Endometrium (tissue), 2 donors: ENCODE measurements at regions not wholly inside any gene's neighbourhood (a gene's known extent, or its start where the extent isn't known, plus 50 kb on each side); places are given as distances from the start of the nearest gene placed in this dataset.
"Not testable (repeated sequence)": the region's sequence is repeated elsewhere in the genome, so short reads cannot be mapped to it uniquely, and the experiment has no call there.

Experiments
- FAIRE-seq: peaks from 2 replicates; lab custom pipeline; 2012; peaks lifted over from hg19 to GRCh38; lab: Jason Lieb, UNC
- donor health status: control.
- donor health status: control.

GRCh38 chr5:57396701-57397100, 85.9 kb downstream of the ACTBL2 start:
- no peak for FAIRE-seq

DNA sequence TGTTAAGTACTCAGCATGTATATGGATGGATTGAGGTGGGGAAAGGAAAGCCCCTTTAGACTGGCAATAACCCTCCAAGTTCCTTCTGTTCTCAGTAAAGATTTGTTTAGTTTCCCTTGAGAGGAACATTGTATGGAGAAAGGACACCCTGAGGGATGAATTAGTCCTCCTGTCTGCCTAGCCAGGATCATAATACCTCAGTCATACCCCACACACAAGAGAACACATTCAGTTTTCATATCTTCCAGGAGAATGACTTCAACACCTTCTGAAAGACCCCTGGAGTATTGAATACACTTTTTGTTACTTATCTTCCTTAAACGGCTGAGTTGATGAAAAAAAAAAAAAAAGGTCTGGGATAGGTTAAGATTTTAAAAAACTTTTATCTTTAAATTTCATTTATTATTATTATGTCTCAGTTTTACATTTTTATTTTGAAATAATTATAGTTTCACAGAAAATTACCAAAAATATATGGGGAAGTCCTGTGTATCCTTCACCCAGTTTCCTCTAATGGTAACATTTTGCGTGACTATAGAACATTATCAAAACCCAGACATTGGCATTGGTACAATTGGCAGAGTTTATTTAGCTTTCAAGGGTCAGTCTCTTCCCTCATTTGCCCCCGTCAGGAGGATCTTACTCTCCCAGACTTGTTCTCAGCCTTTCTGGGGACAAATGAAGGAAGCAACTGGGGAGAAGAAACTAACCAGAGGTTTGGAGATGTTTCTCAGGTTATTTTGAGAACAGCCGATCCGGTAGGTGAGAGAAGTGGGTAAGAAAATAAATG, 88.0 kb downstream of the ACTBL2 start:
- FAIRE-seq = no peak

- no peak for FAIRE-seq
These were observed 95.7 kb downstream of the ACTBL2 start for GRCh38 chr5:57386958-57387357.

DNA sequence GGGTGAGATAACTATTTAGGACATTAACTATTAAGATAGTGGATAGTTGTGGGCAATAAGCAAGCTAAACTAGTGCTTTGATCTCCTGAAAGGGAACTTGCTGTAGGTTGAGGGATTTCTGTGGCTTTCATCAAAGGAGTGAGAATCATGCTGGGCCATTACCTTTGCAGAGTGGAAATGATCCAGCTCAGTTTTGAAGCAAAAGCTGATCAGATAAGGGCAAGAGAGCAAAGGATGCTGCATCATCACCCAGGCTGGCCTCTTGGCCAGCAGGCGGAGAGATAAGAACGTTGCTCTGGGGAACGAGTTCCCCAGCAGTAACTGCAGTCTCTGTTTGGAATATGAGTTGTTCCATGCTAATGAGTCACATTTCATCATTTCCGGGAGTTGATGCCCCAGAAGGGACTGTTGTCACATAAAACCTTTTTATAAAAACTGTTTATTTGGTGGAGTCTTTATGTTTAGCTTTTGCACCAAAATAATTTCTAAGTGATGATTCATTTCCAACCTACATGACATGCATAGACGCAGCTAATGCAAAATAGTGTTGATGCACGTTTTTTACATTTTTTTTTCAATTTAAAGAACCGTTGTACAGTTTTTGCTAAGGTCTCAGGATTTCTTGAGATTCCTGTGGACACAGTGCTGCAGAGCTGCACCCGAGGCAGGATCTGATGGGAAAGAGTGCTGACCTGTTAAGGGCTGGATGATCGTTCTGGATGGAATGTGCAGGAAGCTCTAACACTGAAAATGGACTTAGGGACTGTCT, 99.3 kb downstream of the ACTBL2 start:
- FAIRE-seq = no peak

DNA sequence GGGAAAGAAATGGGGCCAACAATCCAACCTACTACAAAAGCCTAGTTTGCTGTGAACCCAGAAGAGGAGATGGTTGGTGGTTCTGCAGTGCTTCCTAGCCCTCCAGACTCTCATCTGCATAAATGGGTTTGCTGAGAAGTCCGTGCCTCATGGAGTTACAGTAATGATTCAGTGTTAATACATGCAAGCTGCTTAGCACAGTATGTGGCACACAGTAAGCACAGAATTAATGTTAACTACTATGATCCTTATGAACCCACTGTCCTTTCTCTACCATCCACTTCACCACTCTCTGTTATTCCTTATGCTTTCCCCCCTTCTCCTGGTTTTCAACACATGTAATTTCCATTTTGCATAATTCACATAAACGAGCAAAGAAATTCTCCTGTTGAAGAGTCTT, 100.0 kb downstream of the ACTBL2 start:
- FAIRE-seq = no peak

DNA sequence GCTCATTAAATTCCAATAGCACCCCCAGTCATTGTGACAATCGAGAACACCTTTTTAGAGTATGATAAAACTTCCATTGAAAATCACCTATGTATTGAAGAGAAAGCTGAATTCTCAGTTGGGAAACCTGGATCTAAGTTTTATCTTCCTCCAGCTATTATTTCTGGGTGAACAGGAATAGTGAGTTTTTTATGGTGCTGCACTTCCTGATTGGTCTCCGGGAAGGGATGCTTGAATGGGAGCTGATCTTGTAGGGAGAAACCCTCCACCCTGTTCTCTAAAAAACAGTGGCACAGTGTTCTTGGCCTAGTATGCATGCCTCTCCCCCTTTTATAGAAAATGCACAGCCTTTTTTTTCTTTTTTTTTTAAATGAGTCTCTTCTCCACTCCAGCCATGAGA, 112.2 kb downstream of the ACTBL2 start:
- no peak for FAIRE-seq

GRCh38 chr5:57368010-57368409, 114.6 kb downstream of the ACTBL2 start:
- FAIRE-seq = peak; percentile 84

- no peak for FAIRE-seq
These were observed 115.9 kb downstream of the ACTBL2 start for GRCh38 chr5:57366744-57367143.

DNA sequence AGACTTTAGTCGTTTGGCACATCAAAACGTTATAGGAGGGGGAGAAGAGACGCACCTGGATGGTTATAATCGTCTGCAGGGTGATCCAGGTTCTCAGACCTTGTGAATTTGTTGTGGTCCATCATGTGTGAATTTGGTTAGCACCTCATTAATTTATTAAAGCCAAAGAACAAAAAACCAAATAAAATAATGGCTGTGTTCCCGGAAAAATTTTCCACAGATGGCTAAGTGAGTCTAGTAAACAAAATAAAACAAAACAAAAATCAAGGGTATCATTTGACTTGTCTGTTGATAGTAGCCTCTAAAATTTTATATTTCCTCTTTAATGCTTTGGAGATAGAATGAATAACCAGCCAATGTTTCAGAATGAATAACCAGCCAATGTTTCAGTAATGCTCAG, 119.7 kb downstream of the ACTBL2 start:
- FAIRE-seq = peak; percentile 93

DNA sequence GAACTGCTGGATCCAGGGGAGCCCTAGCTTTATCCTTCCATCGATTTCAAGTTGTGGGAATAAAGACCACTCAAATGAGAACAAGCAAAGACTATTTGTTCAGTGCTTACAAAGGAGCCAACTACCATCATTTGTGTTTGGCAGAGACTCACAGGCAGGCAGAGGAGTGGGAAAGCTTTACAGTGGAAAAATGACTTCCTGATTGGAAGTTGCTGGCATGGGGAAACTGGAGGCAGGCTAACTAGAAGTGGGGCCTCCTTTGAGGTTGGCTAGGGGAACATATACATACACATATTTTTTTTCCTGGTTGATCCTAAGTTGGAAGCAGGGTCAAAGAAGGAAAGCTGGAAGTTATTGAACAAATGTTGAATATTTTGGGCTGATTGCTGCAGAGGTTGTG, 121.7 kb downstream of the ACTBL2 start:
- no peak for FAIRE-seq

GRCh38 chr5:57358796-57359592, 123.6 kb downstream of the ACTBL2 start:
- FAIRE-seq = no peak

DNA sequence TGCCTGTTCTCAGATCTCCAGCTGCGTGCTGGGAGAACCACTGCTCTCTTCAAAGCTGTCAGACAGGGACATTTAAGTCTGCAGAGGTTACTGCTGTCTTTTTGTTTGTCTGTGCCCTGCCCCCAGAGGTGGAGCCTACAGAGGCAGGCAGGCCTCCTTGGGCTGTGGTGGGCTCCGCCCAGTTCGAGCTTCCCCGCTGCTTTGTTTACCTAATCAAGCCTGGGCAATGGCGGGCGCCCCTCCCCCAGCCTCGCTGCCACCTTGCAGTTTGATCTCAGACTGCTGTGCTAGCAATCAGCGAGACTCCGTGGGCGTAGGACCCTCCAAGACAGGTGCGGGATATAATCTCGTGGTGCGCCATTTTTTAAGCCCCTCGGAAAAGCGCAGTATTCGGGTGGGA, 125.8 kb downstream of the ACTBL2 start:
- not testable (repeated sequence) for FAIRE-seq

DNA sequence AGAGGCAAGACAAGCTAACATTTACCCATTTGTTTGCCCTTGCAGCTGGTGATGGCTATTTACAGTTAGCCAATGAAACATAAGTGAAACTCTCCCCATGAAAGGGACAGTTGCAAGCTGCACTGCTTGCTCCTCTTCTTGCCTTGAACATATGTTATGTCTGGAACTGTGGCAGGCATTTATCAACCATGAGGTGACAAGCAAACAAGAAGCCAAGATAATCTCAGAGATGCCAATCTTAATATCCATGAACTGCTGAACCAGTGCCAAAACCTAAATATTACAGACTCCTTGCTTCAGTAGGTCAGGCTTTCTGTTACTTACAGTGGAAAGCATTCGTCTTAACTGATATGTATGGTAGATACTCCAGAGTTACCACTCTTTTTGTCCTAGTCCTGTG, 133.4 kb downstream of the ACTBL2 start:
- FAIRE-seq = no peak

DNA sequence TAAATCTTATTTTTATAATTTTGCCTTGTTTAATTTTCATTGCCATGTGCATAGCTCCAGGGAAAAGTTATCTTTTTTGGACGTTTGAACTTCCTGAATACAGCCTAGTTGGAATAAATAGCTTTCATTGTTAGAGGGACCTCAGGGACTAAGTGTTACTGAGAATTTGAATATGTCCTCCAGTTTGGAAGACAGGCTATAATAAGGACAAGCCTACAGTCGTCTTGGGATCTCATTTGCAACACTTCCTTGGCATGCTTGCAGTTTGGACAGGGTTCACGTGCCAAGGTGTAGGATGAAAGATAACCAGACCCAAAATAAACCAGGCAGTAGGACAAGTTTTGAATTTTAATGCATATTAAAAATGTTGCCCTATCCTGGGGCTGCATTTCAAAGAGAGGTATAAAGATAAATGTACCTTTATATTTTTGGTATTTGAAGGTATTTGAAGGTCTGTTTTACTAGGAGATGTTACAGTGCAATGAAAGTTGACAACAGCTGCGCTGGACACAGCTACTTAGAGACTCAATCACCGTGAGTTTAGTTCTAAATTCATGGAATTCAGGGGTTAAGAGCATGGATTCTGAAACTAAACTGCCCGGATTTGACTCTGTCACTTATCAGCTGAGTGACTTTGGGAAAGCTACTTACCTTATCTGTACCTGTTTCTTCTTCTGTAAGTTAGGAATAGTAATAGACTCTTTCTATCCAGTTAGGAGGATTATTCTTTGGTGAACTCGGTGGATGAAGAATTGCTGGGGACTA, 134.1 kb downstream of the ACTBL2 start:
- no peak for FAIRE-seq

DNA sequence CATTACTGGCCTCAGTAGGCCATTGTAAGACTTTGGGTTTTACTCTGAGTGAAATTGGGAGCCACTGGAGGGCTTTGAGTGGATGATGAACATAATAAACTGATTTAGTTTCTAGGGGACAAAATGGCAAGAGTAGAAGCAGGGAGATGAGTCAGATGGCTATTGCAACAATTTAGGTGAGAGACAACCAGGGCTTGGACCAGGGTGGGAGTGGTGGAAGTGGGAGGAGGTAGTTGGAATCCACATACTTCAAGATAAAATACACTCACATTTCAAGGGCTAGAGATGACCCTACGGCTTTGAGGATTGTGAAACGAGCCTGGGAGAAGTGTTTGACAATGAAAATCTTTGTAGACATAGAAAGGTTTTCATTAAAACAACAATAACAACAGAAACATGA, 136.3 kb downstream of the ACTBL2 start:
- no peak for FAIRE-seq

DNA sequence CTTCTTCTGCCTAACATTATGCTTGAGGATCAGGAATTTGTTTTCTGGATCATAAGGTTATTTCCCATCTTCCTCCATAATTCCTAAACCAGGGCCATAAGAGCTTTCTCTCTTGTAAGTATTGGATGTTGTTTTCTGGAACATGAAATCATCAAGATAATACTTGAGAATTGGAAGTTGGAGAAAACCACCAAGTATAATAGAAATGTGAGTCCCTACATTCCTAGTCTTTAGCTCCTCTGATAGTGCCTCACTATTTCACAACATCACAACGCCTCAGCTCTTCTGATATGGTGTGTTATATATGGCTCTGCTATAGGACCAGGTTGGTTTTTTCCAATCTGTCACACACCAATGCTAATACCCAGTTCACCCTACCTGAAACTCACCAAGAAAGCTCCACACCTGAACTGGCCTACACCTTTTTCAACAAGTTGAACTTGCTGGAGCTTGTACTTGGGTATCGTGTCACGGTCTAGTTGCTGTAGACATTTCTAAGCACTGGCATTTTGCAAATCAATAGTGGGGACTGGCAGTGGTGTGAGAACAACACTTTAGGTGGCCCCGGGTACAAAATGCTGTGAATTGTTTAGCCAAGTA, 141.1 kb downstream of the ACTBL2 start:
- FAIRE-seq = no peak

GRCh38 chr5:57340681-57341080, 141.9 kb downstream of the ACTBL2 start:
- no peak for FAIRE-seq

- no peak for FAIRE-seq
These were observed 143.1 kb downstream of the ACTBL2 start for GRCh38 chr5:57339521-57339920.

DNA sequence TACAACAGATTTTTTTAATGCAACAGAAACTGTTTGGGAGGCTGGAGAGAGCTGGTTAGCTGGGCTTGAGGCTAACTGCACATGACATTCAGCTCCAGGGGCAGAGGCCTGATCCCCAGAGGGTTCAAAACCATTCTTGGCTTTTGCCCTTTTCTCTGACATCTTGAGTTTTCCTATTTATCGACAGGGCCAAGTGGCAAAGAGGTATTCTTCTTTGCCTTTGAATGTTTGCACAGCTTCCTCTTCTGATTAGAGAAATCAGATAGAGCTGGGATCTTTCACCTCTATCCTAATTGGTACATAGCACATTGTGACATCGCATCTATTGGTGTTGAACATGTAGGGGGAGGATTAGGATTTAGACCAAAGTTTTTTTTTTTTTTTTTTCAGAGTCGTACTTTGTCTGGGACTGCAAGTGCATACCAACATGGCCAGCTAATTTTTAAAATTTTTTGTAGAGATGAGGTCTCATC, 143.7 kb downstream of the ACTBL2 start:
- no peak for FAIRE-seq

DNA sequence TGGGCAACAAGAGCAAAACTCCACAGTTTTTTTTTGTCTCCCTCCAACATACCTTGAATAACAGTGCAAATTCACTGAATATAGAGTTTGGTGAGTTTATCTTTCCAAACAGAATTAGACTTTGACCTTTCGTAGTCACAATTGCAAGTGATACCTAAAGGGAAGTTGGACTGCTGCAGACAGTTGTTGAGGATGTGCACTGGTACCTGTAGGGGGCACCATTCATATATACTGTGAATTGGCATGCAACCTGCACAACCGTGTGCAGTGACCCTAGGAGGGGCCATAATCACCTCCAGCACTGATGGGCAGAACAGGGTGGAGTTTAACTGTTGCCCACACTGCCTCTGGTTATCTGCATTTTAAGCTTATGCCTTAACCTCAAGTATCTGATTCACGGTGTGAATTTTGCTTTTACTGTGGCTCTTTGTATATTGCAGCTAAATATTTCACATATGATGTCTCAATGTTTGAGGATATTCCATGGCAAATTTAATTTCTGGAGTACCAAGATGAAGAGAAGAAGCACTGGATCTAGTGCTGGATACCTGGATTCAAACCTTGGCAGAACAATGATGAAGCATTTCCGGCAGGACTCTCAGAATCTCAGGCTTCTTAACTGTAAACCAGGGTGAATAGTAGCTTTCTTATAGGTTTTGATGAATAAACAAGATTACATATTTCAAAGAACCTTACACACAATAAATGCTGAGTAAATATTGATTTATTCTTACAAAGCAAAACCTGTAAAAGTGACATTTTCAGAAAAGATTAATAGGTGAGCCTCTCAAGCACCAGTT, 144.3 kb downstream of the ACTBL2 start:
- FAIRE-seq = no peak
